ENCODE measurements at regions not wholly inside any gene's neighbourhood (a gene's known extent, or its start where the extent isn't known, plus 50 kb on each side); places are given as distances from the start of the nearest gene placed in this dataset.

- TF ChIP-seq REST (IDR thresholded peaks at IDR 0.05; ENCODE audit: borderline replicate concordance) = peak; percentile 97
- TF ChIP-seq REST (CRISPR knock-in tag; IDR thresholded peaks at IDR 0.05; ENCODE audit: low read depth) = peak; percentile 93
- TF ChIP-seq FOXP4 (CRISPR knock-in tag; IDR thresholded peaks at IDR 0.05; ENCODE audit: borderline replicate concordance) = no peak
- no peak for TF ChIP-seq ZBTB17 (CRISPR knock-in tag; IDR thresholded peaks at IDR 0.05)
- TF ChIP-seq ZNF175 (CRISPR knock-in tag; IDR thresholded peaks at IDR 0.05; ENCODE audit: low read depth) = 0 out of 2 replicates have a peak, but pooled peaks have one; percentile 23
- TF ChIP-seq CTCFL (IDR thresholded peaks at IDR 0.05; ENCODE audit: borderline replicate concordance, insufficient read depth, low read depth, low read length, poor library complexity, severe bottlenecking) = no peak
- TF ChIP-seq KLF6 (CRISPR knock-in tag; IDR thresholded peaks at IDR 0.05; ENCODE audit: borderline replicate concordance) = no peak
- no peak for TF ChIP-seq ZNF830 (CRISPR knock-in tag; IDR thresholded peaks at IDR 0.05)
- TF ChIP-seq ZNF766 (CRISPR knock-in tag; conservative IDR thresholded peaks at IDR 0.05) = peak; percentile 71
These were observed 237.8 kb upstream of the THSD7B start (continued) for GRCh38 chr2:136527560-136527959.
